CD4-positive, alpha-beta memory T cell (primary cell): ENCODE measurements at regions not wholly inside any gene's neighbourhood (a gene's known extent, or its start where the extent isn't known, plus 50 kb on each side); places are given as distances from the start of the nearest gene placed in this dataset.

Experiments used
- CTCF ChIA-PET: fragments of 350-600 bp; sonication (Branson Sonifier 250); formaldehyde crosslinking; loops from one replicate; lab custom pipeline; 2021; ENCODE audit warnings: inconsistent platforms; ENCODE audit not compliant: partially characterized antibody; lab: Charles Lee
- POLR2A ChIA-PET: fragments of 350-600 bp; sonication (Branson Sonifier 250); formaldehyde crosslinking; loops from one replicate; lab custom pipeline; 2021; ENCODE audit not compliant: partially characterized antibody; lab: Charles Lee
- DNase-seq, 5 donors: peaks; one replicate each; pipeline versions ENCODE4 v3.0.0 to v3.0.0-alpha.2; 2020 to 2022; ENCODE audit warnings: mixed read lengths in 1 of 5
- H3K27ac ChIP-seq: one replicate; pipeline ENCODE4 v1.7.0; 2013; ENCODE audit warnings: low read depth, low read length
- H3K27me3 ChIP-seq: 2 replicates; pipeline ENCODE4 v1.7.0; 2013; ENCODE audit warnings: mild to moderate bottlenecking, low read length, moderate library complexity; ENCODE audit not compliant: insufficient read depth
- H3K36me3 ChIP-seq: 2 replicates; pipeline ENCODE4 v1.7.0; 2013; ENCODE audit warnings: mild to moderate bottlenecking, low read length, moderate library complexity; ENCODE audit not compliant: insufficient read depth
- H3K4me1 ChIP-seq: 2 replicates; pipeline ENCODE4 v1.7.0; 2013; ENCODE audit warnings: mild to moderate bottlenecking, low read length, moderate library complexity; ENCODE audit not compliant: insufficient read depth
- H3K4me3 ChIP-seq, 2 donors: one replicate each; pipeline ENCODE4 v1.7.0; 2013; ENCODE audit warnings: low read length in 2 of 2, mild to moderate bottlenecking in 1 of 2
- H3K9me3 ChIP-seq, 2 donors: one replicate each; pipeline ENCODE4 v1.7.0; 2013; ENCODE audit warnings: low read length in 2 of 2, control low read depth in 1 of 2; ENCODE audit not compliant: control insufficient read depth in 1 of 2
- H3K27ac Mint-ChIP-seq, 7 donors: one replicate each; pipeline ENCODE4 v1.8.0; 2020 to 2021; ENCODE audit warnings: mixed read lengths in 7 of 7, mild to moderate bottlenecking in 6 of 7, inconsistent platforms in 3 of 7, moderate library complexity in 3 of 7
- H3K27me3 Mint-ChIP-seq, 2 donors: one replicate each; pipeline ENCODE4 v1.8.0; 2020 to 2021; ENCODE audit warnings: mixed read lengths in 2 of 2
- H3K36me3 Mint-ChIP-seq, 2 donors: one replicate each; pipeline ENCODE4 v1.8.0; 2020 to 2021; ENCODE audit warnings: mixed read lengths in 2 of 2, inconsistent platforms in 1 of 2, mild to moderate bottlenecking in 1 of 2
- H3K4me1 Mint-ChIP-seq, 4 donors: one replicate each; pipeline ENCODE4 v1.8.0; 2020 to 2021; ENCODE audit warnings: mixed read lengths in 4 of 4, mild to moderate bottlenecking in 1 of 4
- H3K4me3 Mint-ChIP-seq, 8 donors: one replicate each; pipeline ENCODE4 v1.8.0; 2020 to 2021; ENCODE audit warnings: mixed read lengths in 8 of 8, mild to moderate bottlenecking in 7 of 8, moderate library complexity in 6 of 8, inconsistent platforms in 3 of 8
- H3K9me3 Mint-ChIP-seq, 8 donors: one replicate each; pipeline ENCODE4 v1.8.0; 2020 to 2021; ENCODE audit warnings: mixed read lengths in 8 of 8, mild to moderate bottlenecking in 5 of 8, inconsistent platforms in 3 of 8, moderate library complexity in 1 of 8
- intact Hi-C: fragments of 100-400 bp; cut with micrococcal nuclease; formaldehyde crosslinking; loops from one replicate; pipeline ENCODE4 v1.15.1; 2023

DNA sequence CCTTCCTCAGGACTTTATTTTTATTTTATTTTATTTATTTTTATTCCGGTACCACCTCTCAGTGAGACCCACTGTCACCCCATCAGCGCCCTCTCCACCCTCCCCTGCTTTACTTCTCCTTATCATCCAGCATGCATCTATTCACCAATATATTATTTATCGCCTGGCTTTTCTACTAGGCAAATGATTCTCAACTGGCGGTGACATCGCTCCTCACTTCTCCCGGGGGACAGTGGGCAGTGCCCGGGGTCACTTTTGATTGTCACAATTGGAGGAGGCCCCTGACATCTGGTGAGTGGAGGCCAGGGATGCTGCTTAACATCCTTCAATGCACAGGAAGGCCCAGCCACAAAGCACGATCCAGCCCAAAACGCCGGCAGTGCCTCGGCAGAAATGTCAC lies 138.7 kb downstream of the ETS2 start:
- H3K27me3 Mint-ChIP-seq, result peaks cover 0 to 6% of the 10 kb centered on the region in 2 donors
- CTCF ChIA-PET, result no interaction called here

DNA sequence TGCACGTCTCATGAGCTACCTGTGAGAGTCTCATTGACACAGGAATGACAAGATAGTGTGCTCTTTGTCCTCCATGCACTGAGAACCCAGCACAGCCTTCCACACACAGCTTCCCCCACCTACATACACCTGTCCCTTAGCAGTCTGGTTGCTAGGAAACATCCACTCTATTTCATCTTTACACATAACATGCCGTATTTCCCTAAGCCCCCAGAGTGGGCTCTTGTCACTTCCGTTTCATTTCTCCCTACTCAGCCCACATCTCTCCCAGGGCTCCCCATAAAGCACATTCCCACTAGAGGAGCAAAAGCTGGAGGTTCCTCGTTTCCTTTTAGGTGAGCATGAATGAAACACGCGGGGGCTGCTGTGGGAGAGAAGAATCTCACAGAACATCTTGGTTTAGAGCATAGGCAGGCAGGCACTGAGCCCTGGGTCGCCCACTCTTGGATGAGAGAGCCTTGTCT lies 137.1 kb downstream of the ETS2 start:
- ChIA-PET CTCF (no interaction called here), POLR2A (no interaction called here)
- Mint-ChIP-seq H3K36me3 (no peaks in the 10 kb centered on the region), H3K4me1 (peaks cover 0 to 7% (median 3%) of the 10 kb centered on the region in 4 donors), H3K9me3 (peaks cover 0 to 3% (median 0%) of the 10 kb centered on the region in 8 donors), H3K4me3 (no peak overlapping the region), H3K27me3 (peaks cover 0 to 6% of the 10 kb centered on the region in 2 donors), H3K27ac (no peak overlapping the region)
- no peak for DNase-seq
- Histone ChIP-seq H3K36me3 (no peaks in the 10 kb centered on the region), H3K9me3 (no peaks in the 10 kb centered on the region), H3K27me3 (no peaks in the 10 kb centered on the region), H3K4me3 (no peak overlapping the region), H3K27ac (no peak overlapping the region), H3K4me1 (no peaks in the 10 kb centered on the region)
- intact Hi-C loops, result no loop called here

More for the DNA sequence above, 138.7 kb downstream of the ETS2 start:
- POLR2A ChIA-PET, result no interaction called here
- Histone ChIP-seq H3K4me3 (no peak overlapping the region), H3K9me3 (no peaks in the 10 kb centered on the region), H3K4me1 (no peaks in the 10 kb centered on the region), H3K36me3 (no peaks in the 10 kb centered on the region), H3K27ac (no peak overlapping the region), H3K27me3 (no peaks in the 10 kb centered on the region)
- no peak overlapping the region for H3K4me3 Mint-ChIP-seq
- intact Hi-C loops, result no loop called here
- H3K4me1 Mint-ChIP-seq, result no peaks in the 10 kb centered on the region
- no peak overlapping the region for H3K27ac Mint-ChIP-seq
- H3K36me3 Mint-ChIP-seq, result no peaks in the 10 kb centered on the region
- DNase-seq, result no peak
- H3K9me3 Mint-ChIP-seq, result peaks cover 0 to 3% (median 0%) of the 10 kb centered on the region in 8 donors

- peaks cover 0 to 2% of the 10 kb centered on the region in 2 donors for H3K27me3 Mint-ChIP-seq
- H3K9me3 Mint-ChIP-seq, result peaks cover 0 to 3% (median 0%) of the 10 kb centered on the region in 8 donors
- no peak overlapping the region for H3K27ac Mint-ChIP-seq
- H3K4me1 Mint-ChIP-seq, result peaks cover 0 to 7% (median 3%) of the 10 kb centered on the region in 4 donors
- no peak overlapping the region for H3K4me3 Mint-ChIP-seq
- H3K4me3 ChIP-seq, result no peak overlapping the region
- no peaks in the 10 kb centered on the region for H3K27me3 ChIP-seq
- CTCF ChIA-PET, result no interaction called here
- POLR2A ChIA-PET, result no interaction called here
- H3K9me3 ChIP-seq, result no peaks in the 10 kb centered on the region
- no peak for DNase-seq
- no peaks in the 10 kb centered on the region for H3K36me3 ChIP-seq
- H3K27ac ChIP-seq, result no peak overlapping the region
- H3K36me3 Mint-ChIP-seq, result no peaks in the 10 kb centered on the region
- no peaks in the 10 kb centered on the region for H3K4me1 ChIP-seq
- intact Hi-C loops, result no loop called here
Observed at GRCh38 chr21:38938769-38939168, 133.0 kb downstream of the ETS2 start.

DNA sequence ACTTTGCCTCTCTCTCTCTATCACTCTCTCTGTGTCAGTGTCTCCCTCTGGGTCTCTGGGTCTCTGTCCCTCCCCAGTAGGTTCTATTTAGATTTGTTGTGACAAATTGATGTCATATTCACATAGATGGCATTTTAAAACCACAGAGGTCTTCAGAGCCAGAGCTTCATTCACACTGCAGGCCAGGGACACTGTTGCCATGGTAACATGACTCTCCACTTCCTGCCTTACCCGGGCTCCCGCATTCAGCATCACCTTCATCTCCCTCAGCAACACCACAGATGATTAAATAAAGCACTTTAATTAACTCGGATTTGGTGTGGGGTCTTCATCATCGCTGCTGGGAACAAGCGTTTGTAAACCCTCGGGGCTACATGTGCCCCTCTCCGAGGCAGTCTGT lies 132.6 kb downstream of the ETS2 start:
- peak in 2 of 5 donors; percentile 0 to 10 for DNase-seq
- Histone ChIP-seq H3K27me3 (no peaks in the 10 kb centered on the region), H3K4me1 (no peaks in the 10 kb centered on the region), H3K36me3 (no peaks in the 10 kb centered on the region), H3K9me3 (no peaks in the 10 kb centered on the region), H3K4me3 (no peak overlapping the region), H3K27ac (no peak overlapping the region)
- ChIA-PET CTCF (no interaction called here), POLR2A (no interaction called here)
- peaks cover 0 to 3% (median 0%) of the 10 kb centered on the region in 8 donors for H3K9me3 Mint-ChIP-seq
- H3K36me3 Mint-ChIP-seq, result no peaks in the 10 kb centered on the region
- no peak overlapping the region for H3K27ac Mint-ChIP-seq
- no peak overlapping the region for H3K4me3 Mint-ChIP-seq
- peaks cover 0 to 2% of the 10 kb centered on the region in 2 donors for H3K27me3 Mint-ChIP-seq
- intact Hi-C loops, result no loop called here
- peaks cover 0 to 7% (median 3%) of the 10 kb centered on the region in 4 donors for H3K4me1 Mint-ChIP-seq

GRCh38 chr21:38937844-38938243 lies 132.1 kb downstream of the ETS2 start:
- DNase-seq, result no peak
- Mint-ChIP-seq H3K4me3 (no peak overlapping the region), H3K36me3 (no peaks in the 10 kb centered on the region), H3K27ac (peak overlapping the region in 1 of 7 donors; percentile 0), H3K4me1 (peaks cover 0 to 7% (median 3%) of the 10 kb centered on the region in 4 donors), H3K27me3 (peaks cover 0 to 1% of the 10 kb centered on the region in 2 donors), H3K9me3 (peaks cover 0 to 3% (median 0%) of the 10 kb centered on the region in 8 donors)
- H3K9me3 ChIP-seq, result no peaks in the 10 kb centered on the region
- CTCF ChIA-PET, result no interaction called here
- H3K27me3 ChIP-seq, result no peaks in the 10 kb centered on the region
- intact Hi-C loops, result no loop called here
- H3K27ac ChIP-seq, result no peak overlapping the region
- H3K4me1 ChIP-seq, result no peaks in the 10 kb centered on the region
- POLR2A ChIA-PET, result no interaction called here
- no peak overlapping the region for H3K4me3 ChIP-seq
- no peaks in the 10 kb centered on the region for H3K36me3 ChIP-seq

DNA sequence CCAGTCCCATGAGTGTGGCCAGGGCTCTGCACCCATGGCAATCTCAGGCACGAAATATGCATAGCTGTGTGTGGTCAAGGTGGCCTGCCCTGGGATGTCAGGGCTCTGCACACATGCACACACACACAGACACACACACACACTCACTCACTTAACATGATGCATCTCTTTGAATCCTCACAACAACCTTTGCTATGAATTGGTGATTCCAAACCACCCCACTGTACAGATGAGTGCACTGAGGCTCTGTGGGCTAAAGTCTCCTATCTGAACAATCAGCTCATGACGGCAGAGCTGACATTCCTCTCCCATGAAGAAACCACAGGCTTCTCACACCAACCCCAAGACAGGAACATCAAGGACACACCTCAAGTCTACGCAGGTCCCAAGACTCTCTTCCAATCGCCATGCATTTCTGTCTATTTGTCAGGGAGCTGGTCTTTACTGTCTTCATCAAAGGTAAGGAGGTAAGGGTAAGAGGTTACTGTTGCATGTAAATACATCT lies 131.6 kb downstream of the ETS2 start:
- Mint-ChIP-seq H3K36me3 (no peaks in the 10 kb centered on the region), H3K4me3 (no peak overlapping the region), H3K27ac (peak overlapping the region in 2 of 7 donors; percentile 0 to 75), H3K9me3 (no peaks in the 10 kb centered on the region), H3K4me1 (peaks cover 0 to 7% (median 3%) of the 10 kb centered on the region in 4 donors), H3K27me3 (no peaks in the 10 kb centered on the region)
- DNase-seq, result no peak
- Histone ChIP-seq H3K27me3 (no peaks in the 10 kb centered on the region), H3K4me3 (no peak overlapping the region), H3K4me1 (no peaks in the 10 kb centered on the region), H3K27ac (no peak overlapping the region), H3K9me3 (no peaks in the 10 kb centered on the region), H3K36me3 (no peaks in the 10 kb centered on the region)
- POLR2A ChIA-PET, result no interaction called here
- CTCF ChIA-PET, result no interaction called here
- intact Hi-C loops, result no loop called here

DNA sequence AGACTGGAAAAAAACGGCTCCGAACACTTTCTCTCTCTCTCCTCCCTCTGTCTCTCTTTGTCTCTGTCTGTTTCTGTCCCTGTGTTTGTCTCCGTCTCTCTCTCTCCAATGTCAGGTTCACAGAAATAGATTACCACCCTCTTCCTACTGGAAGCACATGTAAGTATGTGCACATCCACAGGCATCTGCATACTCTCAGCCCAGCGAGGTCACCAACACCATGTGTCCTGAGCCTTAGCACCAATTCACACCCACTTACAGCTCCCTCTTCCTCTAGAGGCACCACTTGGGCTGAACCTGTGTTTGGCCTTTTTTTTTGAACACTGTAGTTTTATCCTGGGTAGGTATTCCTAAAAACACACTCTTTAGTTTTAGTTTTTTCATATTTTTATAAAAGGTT lies 130.5 kb downstream of the ETS2 start:
- no peaks in the 10 kb centered on the region for H3K4me1 ChIP-seq
- H3K9me3 Mint-ChIP-seq, result no peaks in the 10 kb centered on the region
- no peaks in the 10 kb centered on the region for H3K9me3 ChIP-seq
- H3K4me3 Mint-ChIP-seq, result no peak overlapping the region
- ChIA-PET CTCF (no interaction called here), POLR2A (no interaction called here)
- no peak overlapping the region for H3K27ac Mint-ChIP-seq
- H3K4me3 ChIP-seq, result no peak overlapping the region
- H3K36me3 ChIP-seq, result no peaks in the 10 kb centered on the region
- intact Hi-C loops, result no loop called here
- no peaks in the 10 kb centered on the region for H3K27me3 ChIP-seq
- DNase-seq, result no peak
- H3K27ac ChIP-seq, result no peak overlapping the region
- no peaks in the 10 kb centered on the region for H3K27me3 Mint-ChIP-seq
- H3K4me1 Mint-ChIP-seq, result peaks cover 0 to 7% (median 3%) of the 10 kb centered on the region in 4 donors
- H3K36me3 Mint-ChIP-seq, result no peaks in the 10 kb centered on the region
